SW480 (cell line): ENCODE measurements at regions not wholly inside any gene's neighbourhood (a gene's known extent, or its start where the extent isn't known, plus 50 kb on each side); places are given as distances from the start of the nearest gene placed in this dataset.
"Not testable (repeated sequence)": the region's sequence is repeated elsewhere in the genome, so short reads cannot be mapped to it uniquely, and the experiment has no call there.

ENCODE experiments used
- DNase-seq: peaks from one replicate; pipeline ENCODE4 v3.0.0-alpha.2; 2016; ENCODE audit warnings: low spot score

DNA sequence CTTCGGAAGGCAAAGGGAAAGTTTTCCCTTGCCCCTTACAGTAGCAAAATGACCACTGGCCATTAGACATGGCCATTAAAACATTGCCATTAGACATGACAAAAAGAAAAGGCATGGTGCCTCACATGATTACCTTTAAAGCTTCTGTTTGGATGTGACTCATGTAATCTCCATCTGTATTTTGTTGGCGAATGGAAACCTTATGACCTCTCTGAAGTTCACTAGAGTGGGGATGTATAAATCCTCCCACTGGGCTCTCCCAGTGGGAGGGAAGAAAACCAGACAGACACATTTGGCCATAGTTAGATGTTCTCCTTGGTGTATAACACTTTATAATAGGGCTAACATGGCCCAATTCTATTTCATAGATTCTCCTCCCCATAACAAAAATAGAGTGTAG is 152.6 kb downstream of the MAGEB17 start:
- DNase-seq: no peak

GRCh38 chrX:16320765-16321355 is 153.6 kb downstream of the MAGEB17 start:
- no peak for DNase-seq

DNA sequence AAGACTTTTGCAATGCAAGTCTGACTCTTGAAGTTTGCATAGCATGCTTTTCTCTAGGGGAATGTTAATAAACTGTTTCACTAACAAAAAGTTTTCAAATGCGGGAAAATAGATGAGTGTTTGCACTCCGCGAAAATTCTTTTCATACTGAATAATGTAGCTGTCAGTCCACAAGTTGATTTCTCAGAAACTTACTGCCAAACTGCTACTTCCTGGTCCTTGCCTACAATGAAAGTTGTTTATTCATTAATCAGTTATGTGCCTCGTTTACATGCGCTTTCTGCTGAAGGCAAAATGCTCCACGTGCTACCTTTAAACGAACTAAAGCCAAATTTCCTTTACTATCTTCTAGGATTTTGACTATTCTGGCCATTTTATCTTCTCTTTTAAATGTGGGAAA is 166.2 kb downstream of the MAGEB17 start:
- no peak for DNase-seq

DNA sequence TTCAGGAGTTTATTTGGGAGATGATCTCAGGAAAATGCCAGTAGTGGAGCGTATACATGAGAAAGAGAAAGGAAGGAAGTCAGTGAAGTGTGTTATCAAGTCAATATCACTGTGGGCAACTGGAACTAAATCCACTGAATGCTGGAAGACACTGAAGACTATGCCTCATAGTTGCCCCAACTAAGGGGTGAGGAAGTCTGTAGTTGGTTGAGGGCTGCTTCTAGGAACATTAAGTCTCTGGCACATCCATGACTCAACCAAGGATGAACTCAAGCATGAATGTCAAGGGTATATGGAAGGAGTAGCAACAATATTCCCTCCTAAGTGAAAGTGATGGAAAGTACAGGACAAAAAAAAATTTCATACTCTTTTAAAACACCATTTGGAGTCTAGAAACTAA is 167.9 kb downstream of the MAGEB17 start:
- no peak for DNase-seq

GRCh38 chrX:16347968-16348670 is 180.8 kb downstream of the MAGEB17 start:
- no peak for DNase-seq

- no peak for DNase-seq
These were observed 190.6 kb downstream of the MAGEB17 start for GRCh38 chrX:16357902-16358301.

DNA sequence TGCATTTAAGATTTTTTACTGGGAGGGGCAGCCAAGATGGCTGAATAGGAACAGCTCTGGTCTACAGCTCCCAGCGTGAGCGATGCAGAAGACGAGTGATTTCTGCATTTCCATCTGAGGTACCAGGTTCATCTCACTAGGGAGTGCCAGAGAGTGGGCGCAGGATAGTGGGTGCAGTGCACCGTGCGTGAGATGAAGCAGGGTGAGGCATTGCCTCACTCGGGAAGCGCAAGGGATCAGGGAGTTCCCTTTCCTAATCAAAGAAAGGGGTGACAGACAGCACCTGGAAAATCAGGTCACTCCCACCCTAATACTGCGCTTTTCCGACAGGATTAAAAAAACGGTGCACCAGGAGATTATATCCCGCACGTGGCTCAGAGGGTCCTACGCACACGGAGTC is 192.8 kb downstream of the MAGEB17 start:
- DNase-seq: not testable (repeated sequence)

GRCh38 chrX:16368696-16369095 is 201.4 kb downstream of the MAGEB17 start:
- no peak for DNase-seq

GRCh38 chrX:16376056-16376455 is 208.8 kb downstream of the MAGEB17 start:
- DNase-seq: no peak

GRCh38 chrX:16386126-16386525 is 218.8 kb downstream of the MAGEB17 start:
- DNase-seq: no peak

GRCh38 chrX:16392597-16392996 is 225.3 kb downstream of the MAGEB17 start:
- no peak for DNase-seq

- DNase-seq: no peak
These were observed 227.0 kb downstream of the MAGEB17 start for GRCh38 chrX:16394290-16394689.

DNA sequence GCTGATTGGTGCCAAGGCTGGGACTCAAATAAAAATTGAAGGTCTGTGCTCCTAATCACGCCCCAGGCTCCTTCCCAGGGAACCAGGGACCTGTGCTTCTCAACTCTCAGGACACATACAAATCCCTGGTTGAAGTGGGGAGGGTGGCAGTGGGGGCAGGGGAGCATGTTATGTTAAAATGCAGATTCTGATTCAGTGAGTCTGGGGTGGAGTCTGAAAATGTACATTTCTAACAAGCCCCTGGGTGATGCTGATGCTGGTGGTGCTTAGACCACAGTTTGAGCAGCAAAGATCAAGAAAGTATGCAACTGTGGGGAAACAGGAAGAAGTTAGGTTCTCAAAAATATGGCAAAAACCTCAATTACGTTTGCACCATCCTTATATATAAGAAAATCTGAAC is 236.5 kb downstream of the MAGEB17 start:
- no peak for DNase-seq

DNA sequence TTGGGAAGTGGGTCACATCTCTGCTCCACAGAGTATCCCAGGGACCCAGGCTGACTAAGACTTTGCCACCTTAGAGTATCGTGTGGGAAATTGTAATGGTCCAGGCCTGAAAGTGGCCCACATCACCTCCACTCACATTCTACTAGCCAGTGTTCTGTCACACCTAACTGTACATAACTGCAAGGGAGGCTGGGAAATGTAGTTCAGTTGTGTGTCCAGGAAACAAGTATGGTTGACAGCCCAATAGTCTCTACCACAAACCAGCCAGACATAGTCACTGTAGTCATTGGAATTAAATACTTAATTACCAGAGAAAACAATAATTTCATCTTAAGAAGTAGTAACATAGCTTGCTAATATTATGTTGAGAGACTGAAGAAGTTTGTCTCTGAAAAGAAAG is 233.4 kb upstream of the S100G start:
- DNase-seq: no peak

DNA sequence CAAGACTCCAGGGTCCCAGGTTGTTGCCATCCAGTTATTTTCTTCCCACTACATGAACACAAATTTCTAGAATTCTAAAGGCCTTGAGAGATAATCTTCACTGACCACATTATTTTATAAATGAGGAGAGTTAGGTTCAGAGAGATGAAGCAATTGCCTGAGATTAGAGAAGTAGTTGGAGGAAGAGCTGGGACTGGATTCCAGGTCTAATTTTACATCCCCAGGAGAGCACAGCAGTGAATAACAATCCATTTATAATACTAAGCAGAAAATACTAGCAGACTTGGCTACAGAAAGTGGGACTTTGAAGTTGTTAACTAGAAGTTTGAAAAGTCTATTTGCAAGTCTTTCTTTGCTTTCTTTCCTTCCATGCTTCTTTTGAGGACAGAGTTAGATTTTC is 231.3 kb upstream of the S100G start:
- no peak for DNase-seq

GRCh38 chrX:16427668-16428067 is 222.3 kb upstream of the S100G start:
- DNase-seq: no peak

DNA sequence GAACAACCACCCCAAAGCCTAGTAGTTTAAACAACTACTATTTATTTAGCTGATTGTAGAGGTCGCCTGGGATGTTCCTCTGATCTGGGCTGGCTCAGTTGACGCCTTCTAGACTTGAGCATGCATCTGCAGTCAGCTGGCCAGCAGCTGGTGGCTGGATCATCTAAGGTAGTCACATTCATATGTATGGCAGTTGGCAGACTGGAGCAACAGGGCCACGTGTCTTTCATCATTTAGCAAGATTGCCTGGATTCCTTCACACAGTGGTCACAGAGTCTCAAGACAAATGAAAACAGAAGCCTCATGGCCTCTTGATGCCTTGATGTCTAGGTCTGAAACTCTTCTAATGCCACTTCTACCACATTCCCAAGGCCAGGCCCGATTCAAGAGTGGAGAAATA is 220.6 kb upstream of the S100G start:
- no peak for DNase-seq

DNA sequence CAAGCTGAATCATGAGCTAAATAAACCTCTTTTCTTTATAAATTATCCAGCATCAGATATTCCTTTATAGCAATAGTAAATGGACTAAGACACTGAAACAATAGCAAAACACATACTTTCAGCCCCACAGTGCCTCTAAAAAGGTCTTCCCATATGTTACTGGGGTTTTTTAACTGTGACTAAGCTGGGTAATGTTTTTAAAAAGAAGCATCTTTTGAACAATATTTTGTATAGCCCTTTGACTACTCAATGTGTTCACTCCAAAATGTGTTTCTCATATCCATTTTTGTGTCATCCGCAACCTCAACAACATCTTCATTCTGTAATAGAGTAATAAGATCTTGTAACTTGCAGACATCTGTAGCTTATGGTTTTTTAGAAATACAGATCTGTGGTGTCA is 218.7 kb upstream of the S100G start:
- DNase-seq: no peak

GRCh38 chrX:16433021-16433420 is 216.9 kb upstream of the S100G start:
- DNase-seq: no peak

GRCh38 chrX:16435399-16435986 is 214.5 kb upstream of the S100G start:
- DNase-seq: no peak

GRCh38 chrX:16436348-16437188 is 213.4 kb upstream of the S100G start:
- peak; percentile 61 for DNase-seq

DNA sequence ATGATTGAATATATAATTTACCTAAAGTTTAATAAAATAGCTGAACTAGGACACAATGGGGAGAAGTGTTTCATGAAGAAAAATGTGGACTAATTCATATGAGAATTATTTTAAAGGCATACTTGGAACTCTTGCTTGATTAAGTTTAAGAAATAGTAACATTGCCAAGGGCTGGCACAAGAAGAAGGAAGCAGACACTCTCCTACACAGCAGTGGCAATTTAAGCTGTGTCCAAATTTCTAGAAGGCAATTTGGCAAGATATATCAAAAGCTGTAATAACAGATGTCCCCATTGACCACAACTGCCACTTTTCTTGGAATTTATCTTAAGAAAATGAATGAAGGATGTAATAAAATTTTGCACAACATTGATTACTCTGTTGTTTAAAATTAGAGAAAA is 209.5 kb upstream of the S100G start:
- DNase-seq: no peak

- DNase-seq: no peak
These were observed 205.6 kb upstream of the S100G start for GRCh38 chrX:16444353-16444752.
